GM18505 (cell line): ENCODE measurements at regions not wholly inside any gene's neighbourhood (a gene's known extent, or its start where the extent isn't known, plus 50 kb on each side); places are given as distances from the start of the nearest gene placed in this dataset.

Source experiments
- ATAC-seq: cut with Tn5 transposase; IDR thresholded peaks from one replicate; pipeline ENCODE4 v1.9.1; 2021; ENCODE audit not compliant: unreplicated experiment
- POLR2A ChIP-seq: IDR thresholded peaks from 4 replicates; pipeline ENCODE4 v1.6.1; 2011; ENCODE audit warnings: borderline replicate concordance; ENCODE audit not compliant: insufficient read depth, insufficient read length; ENCODE audit errors: extremely low read depth

GRCh38 chr2:62305421-62306176, 109.7 kb downstream of the B3GNT2 start:
- TF ChIP-seq POLR2A: no peak
- ATAC-seq: no peak

GRCh38 chr2:62304429-62305417, 108.8 kb downstream of the B3GNT2 start:
- ATAC-seq: no peak
- no peak for TF ChIP-seq POLR2A

GRCh38 chr2:62303788-62304187, 107.9 kb downstream of the B3GNT2 start:
- no peak for ATAC-seq
- TF ChIP-seq POLR2A: no peak

GRCh38 chr2:62302631-62303435, 106.9 kb downstream of the B3GNT2 start:
- no peak for TF ChIP-seq POLR2A
- no peak for ATAC-seq

- ATAC-seq: no peak
- no peak for TF ChIP-seq POLR2A
These were observed 105.0 kb downstream of the B3GNT2 start for GRCh38 chr2:62300925-62301324.

- ATAC-seq: no peak
- TF ChIP-seq POLR2A: no peak
These were observed 101.7 kb downstream of the B3GNT2 start for GRCh38 chr2:62297624-62298010.

GRCh38 chr2:62296832-62297623, 101.1 kb downstream of the B3GNT2 start:
- ATAC-seq: no peak
- no peak for TF ChIP-seq POLR2A

GRCh38 chr2:62296034-62296831, 100.3 kb downstream of the B3GNT2 start:
- no peak for TF ChIP-seq POLR2A
- no peak for ATAC-seq

- TF ChIP-seq POLR2A: no peak
- ATAC-seq: no peak
These were observed 97.8 kb downstream of the B3GNT2 start for GRCh38 chr2:62293490-62294271.

- ATAC-seq: no peak
- TF ChIP-seq POLR2A: no peak
These were observed 97.2 kb downstream of the B3GNT2 start for GRCh38 chr2:62293151-62293489.

GRCh38 chr2:62292190-62292589, 96.3 kb downstream of the B3GNT2 start:
- ATAC-seq: no peak
- TF ChIP-seq POLR2A: no peak
